ENCODE measurements at regions not wholly inside any gene's neighbourhood (a gene's known extent, or its start where the extent isn't known, plus 50 kb on each side); places are given as distances from the start of the nearest gene placed in this dataset.

- no peak for TF ChIP-seq CTCF (IDR thresholded peaks at IDR 0.05; ENCODE audit: insufficient read depth, low read length)
- TF ChIP-seq REST (IDR thresholded peaks at IDR 0.05; ENCODE audit: insufficient replicate concordance, low read depth): no peak
- TF ChIP-seq SPI1 (IDR thresholded peaks at IDR 0.05; ENCODE audit: borderline replicate concordance, low read depth): no peak
- TF ChIP-seq POLR2AphosphoS5 (IDR thresholded peaks at IDR 0.05; ENCODE audit: low read depth): no peak
Observed at GRCh38 chr10:130869179-130869841, 442.2 kb downstream of the TCERG1L start.
